ENCODE measurements at regions not wholly inside any gene's neighbourhood (a gene's known extent, or its start where the extent isn't known, plus 50 kb on each side); places are given as distances from the start of the nearest gene placed in this dataset.

DNA sequence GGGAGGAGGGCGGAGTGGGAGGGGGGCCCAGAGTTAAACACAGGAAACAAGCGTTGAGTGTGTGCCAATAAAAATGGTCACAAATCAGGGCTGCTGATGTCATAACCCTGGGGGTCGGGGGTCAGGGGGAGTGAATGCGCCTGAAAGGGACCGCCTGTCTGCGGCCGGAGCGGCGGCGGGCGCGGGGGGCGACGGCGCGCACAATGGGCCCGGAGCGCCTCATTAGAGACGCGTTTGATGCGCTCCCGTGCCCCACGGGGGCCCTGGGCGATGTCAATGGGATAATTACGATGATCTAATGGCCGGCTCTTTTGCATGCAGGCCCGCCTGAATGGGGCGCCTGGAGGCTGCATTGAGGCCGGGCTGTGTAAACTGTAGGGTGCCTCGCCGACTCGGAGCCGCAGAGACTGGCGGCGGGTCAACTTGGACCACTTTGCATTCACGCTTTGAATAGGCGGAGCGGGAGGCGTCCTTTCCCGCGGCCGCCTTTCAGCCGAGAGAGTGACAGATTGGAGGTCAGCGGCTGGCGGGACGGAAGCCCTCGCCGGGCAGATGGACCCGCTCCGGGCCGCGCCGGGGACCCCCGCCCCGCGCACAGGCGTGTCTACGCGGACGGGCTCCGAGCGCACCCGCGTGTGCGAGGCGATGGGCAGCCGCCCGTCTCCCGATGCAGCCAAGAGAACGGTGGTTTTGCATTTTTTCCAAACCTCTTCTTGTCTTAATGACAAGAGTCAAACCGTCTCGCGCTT lies 296.1 kb downstream of the TFAP2C start:
- no peaks in the 10 kb centered on the region for H3K4me1 ChIP-seq
- peaks cover 81% of the 10 kb centered on the region for H3K27me3 ChIP-seq (ENCODE audit: low read depth)
- DNase-seq (no peak), ATAC-seq (no peak)
- H3K4me3 ChIP-seq, result no peak overlapping the region
- TF ChIP-seq, protein P1, sequence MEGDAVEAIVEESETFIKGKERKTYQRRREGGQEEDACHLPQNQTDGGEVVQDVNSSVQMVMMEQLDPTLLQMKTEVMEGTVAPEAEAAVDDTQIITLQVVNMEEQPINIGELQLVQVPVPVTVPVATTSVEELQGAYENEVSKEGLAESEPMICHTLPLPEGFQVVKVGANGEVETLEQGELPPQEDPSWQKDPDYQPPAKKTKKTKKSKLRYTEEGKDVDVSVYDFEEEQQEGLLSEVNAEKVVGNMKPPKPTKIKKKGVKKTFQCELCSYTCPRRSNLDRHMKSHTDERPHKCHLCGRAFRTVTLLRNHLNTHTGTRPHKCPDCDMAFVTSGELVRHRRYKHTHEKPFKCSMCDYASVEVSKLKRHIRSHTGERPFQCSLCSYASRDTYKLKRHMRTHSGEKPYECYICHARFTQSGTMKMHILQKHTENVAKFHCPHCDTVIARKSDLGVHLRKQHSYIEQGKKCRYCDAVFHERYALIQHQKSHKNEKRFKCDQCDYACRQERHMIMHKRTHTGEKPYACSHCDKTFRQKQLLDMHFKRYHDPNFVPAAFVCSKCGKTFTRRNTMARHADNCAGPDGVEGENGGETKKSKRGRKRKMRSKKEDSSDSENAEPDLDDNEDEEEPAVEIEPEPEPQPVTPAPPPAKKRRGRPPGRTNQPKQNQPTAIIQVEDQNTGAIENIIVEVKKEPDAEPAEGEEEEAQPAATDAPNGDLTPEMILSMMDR (IDR thresholded peaks at IDR 0.05), result no peak
- intact Hi-C loops (cut with DNase I), result no loop called here
- H3K27ac ChIP-seq, result no peak overlapping the region
- H3K9me3 ChIP-seq, result no peaks in the 10 kb centered on the region
- H3K36me3 ChIP-seq, result no peaks in the 10 kb centered on the region

DNA sequence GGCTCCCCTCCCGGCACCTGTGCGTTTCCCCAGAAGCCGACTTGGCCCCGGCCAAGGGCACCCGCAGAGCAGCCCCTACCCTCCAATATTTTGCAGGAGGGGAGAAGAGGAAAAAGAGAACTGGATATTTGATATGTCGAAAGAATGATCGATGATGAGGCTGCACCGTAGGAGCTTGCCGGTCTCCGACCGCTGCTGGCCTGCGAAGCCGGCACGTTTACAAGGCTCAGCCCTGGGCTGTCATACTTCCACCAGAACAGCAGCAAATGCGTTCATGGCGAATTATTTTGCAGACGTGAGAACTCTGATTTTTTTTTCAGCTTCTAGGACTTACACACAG lies 296.7 kb downstream of the TFAP2C start:
- Histone ChIP-seq H3K27me3 (ENCODE audit: low read depth) (peaks cover 87% of the 10 kb centered on the region), H3K9me3 (no peaks in the 10 kb centered on the region), H3K4me3 (no peak overlapping the region), H3K36me3 (no peaks in the 10 kb centered on the region), H3K4me1 (no peaks in the 10 kb centered on the region), H3K27ac (no peak overlapping the region)
- no peak for ATAC-seq
- intact Hi-C loops (cut with DNase I), result no loop called here
- no peak for DNase-seq
- TF ChIP-seq, protein P1 (IDR thresholded peaks at IDR 0.05), result no peak

DNA sequence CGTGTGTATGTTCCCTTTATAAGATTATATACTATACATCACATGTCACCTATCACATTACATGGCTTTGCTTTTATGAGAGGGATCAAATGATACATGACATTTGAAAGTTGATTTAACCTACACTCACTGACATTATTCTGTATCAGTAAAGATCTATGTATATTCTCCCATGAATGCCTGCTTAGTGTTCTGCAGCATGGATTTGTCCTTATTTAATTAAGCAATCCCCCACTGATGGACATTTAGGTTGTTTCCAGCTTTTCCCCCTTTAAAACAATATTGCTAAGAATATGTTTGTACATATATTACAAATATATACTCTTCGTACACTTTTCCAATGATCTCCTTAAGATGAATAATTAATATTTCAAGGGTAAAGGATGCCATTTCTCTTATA lies 297.4 kb downstream of the TFAP2C start:
- DNase-seq (no peak), ATAC-seq (no peak)
- Histone ChIP-seq H3K4me3 (no peak overlapping the region), H3K36me3 (no peaks in the 10 kb centered on the region), H3K27me3 (ENCODE audit: low read depth) (peaks cover 88% of the 10 kb centered on the region), H3K27ac (no peak overlapping the region), H3K9me3 (no peaks in the 10 kb centered on the region), H3K4me1 (no peaks in the 10 kb centered on the region)
- intact Hi-C loops (cut with DNase I), result no loop called here
- TF ChIP-seq, protein P1 (IDR thresholded peaks at IDR 0.05), result no peak

DNA sequence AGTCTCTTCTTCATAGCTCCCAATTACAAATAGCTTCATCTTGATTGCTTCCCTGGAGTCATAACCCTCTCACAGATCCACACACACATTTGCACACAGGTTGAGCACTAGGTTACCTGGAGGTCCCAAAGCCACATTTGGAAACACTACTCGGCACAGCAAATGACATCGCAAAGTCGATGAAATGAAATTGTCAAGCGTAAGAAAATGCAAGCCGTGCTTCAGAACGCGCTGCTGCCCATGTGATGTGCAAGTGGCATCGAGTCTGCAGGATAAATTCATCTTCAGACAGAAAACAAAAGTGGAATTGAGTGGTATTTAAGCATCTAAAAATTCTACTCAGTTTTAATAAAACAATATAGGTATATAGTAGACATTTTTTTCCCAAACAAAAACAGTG lies 298.0 kb downstream of the TFAP2C start:
- ATAC-seq (no peak), DNase-seq (no peak)
- Histone ChIP-seq H3K4me1 (no peaks in the 10 kb centered on the region), H3K27me3 (ENCODE audit: low read depth) (peaks cover 83% of the 10 kb centered on the region), H3K27ac (no peak overlapping the region), H3K36me3 (no peaks in the 10 kb centered on the region), H3K9me3 (no peaks in the 10 kb centered on the region), H3K4me3 (no peak overlapping the region)
- TF ChIP-seq, protein P1 (IDR thresholded peaks at IDR 0.05), result no peak
- intact Hi-C loops (cut with DNase I), result no loop called here

DNA sequence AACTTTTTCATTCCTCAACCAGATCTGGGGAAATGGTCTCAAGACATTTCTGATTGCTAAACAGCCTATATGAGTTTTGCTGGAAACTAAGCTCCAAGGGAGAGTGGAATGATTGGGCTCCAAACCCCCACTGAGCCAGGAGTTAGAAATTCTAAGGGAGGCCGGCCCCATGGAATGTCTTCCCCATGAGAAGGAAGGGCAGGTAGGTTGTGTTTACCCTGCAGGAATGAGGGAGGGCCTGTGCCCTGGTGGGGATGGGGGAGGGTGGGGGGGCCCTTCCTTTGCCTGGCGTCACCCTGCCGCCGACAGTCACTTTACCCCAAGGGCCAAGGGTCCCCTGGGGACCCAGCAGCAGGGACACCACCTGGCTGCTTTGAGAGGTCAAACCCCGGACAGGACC lies 298.9 kb downstream of the TFAP2C start:
- TF ChIP-seq, protein P1 (IDR thresholded peaks at IDR 0.05), result no peak
- DNase-seq, result no peak

More for the DNA sequence above, 298.9 kb downstream of the TFAP2C start:
- intact Hi-C loops (cut with DNase I), result no loop called here
- no peaks in the 10 kb centered on the region for H3K9me3 ChIP-seq
- no peak overlapping the region for H3K4me3 ChIP-seq
- H3K27ac ChIP-seq, result no peak overlapping the region
- H3K4me1 ChIP-seq, result no peaks in the 10 kb centered on the region
- no peak for ATAC-seq
- H3K36me3 ChIP-seq, result no peaks in the 10 kb centered on the region
- H3K27me3 ChIP-seq (ENCODE audit: low read depth), result peaks cover 83% of the 10 kb centered on the region

Measured in lower lobe of right lung (tissue), 2 donors.